ENCODE measurements at regions not wholly inside any gene's neighbourhood (a gene's known extent, or its start where the extent isn't known, plus 50 kb on each side); places are given as distances from the start of the nearest gene placed in this dataset.

GRCh38 chr2:67984600-67984999, 78.2 kb downstream of the C1D start:
- peaks cover 7% of the 10 kb centered on the region; the same call in 1 of the 3 replicates for H3K9me3 Mint-ChIP-seq
- Histone ChIP-seq H3K9me2 (ENCODE audit: insufficient read depth) (no peaks in the 10 kb centered on the region), H3K4me1 (ENCODE audit: insufficient read depth) (no peaks in the 10 kb centered on the region), H3K27ac (ENCODE audit: low read depth) (no peak overlapping the region), H3K4me3 (no peak overlapping the region), H3K79me2 (replicated peaks; ENCODE audit: insufficient read depth) (no peaks in the 10 kb centered on the region), H3F3A (replicated peaks; ENCODE audit: low read depth) (no peaks in the 10 kb centered on the region), H3K27me3 (ENCODE audit: insufficient read depth) (no peaks in the 10 kb centered on the region), H3K36me3 (ENCODE audit: insufficient read depth) (peaks cover 8% of the 10 kb centered on the region; the same call in 1 of the 2 replicates), H4K20me1 (replicated peaks; ENCODE audit: insufficient read depth) (no peaks in the 10 kb centered on the region), H3K4me2 (no peak overlapping the region), H2AFZ (no peak overlapping the region)
- H3K27ac Mint-ChIP-seq, result no peak overlapping the region
- no peak for TF ChIP-seq CTCF (conservative IDR thresholded peaks at IDR 0.05; ENCODE audit: low read depth in 2 of 2)
- no peak for TF ChIP-seq JUNB (IDR thresholded peaks at IDR 0.05; ENCODE audit: unreplicated experiment)
- TF ChIP-seq ZNF331 (CRISPR knock-in tag; IDR thresholded peaks at IDR 0.05; ENCODE audit: low read depth), result no peak
- TF ChIP-seq STAT1 (IDR thresholded peaks at IDR 0.05; ENCODE audit: unreplicated experiment), result no peak
- no peak for TF ChIP-seq ETS1 (IDR thresholded peaks at IDR 0.05)
- no peak for TF ChIP-seq NANOG (IDR thresholded peaks at IDR 0.05; ENCODE audit: borderline replicate concordance)
- no peak for TF ChIP-seq EZH2 (IDR thresholded peaks at IDR 0.05; ENCODE audit: low read depth, unreplicated experiment)
- no peak for TF ChIP-seq CREB1 (CRISPR knock-in tag; IDR thresholded peaks at IDR 0.05; ENCODE audit: low read depth)
- TF ChIP-seq EZH2phosphoT487 (IDR thresholded peaks at IDR 0.05; ENCODE audit: unreplicated experiment), result no peak
- DNase-seq (ENCODE audit: low spot score), result no peak
- H3K27me3 Mint-ChIP-seq (ENCODE audit: insufficient read depth, low read depth, poor library complexity), result no peaks in the 10 kb centered on the region
- peaks cover 4% of the 10 kb centered on the region for H3K36me3 Mint-ChIP-seq (ENCODE audit: low read depth)
- ATAC-seq, result no peak
- no peak overlapping the region for H3K4me3 Mint-ChIP-seq
- H3K4me1 Mint-ChIP-seq, result no peaks in the 10 kb centered on the region

GRCh38 chr2:67985586-67985985, 77.2 kb downstream of the C1D start:
- H3K27ac ChIP-seq (ENCODE audit: low read depth), result no peak overlapping the region
- peaks cover 4% of the 10 kb centered on the region for H3K36me3 Mint-ChIP-seq (ENCODE audit: low read depth)
- TF ChIP-seq ZNF331 (CRISPR knock-in tag; IDR thresholded peaks at IDR 0.05; ENCODE audit: low read depth) (no peak), ZNF462 (CRISPR knock-in tag; IDR thresholded peaks at IDR 0.05) (no peak), CREB1 (CRISPR knock-in tag; IDR thresholded peaks at IDR 0.05; ENCODE audit: low read depth) (no peak), ETS1 (IDR thresholded peaks at IDR 0.05) (no peak), EZH2 (IDR thresholded peaks at IDR 0.05; ENCODE audit: low read depth, unreplicated experiment) (no peak), POLR2AphosphoS5 (IDR thresholded peaks at IDR 0.05; ENCODE audit: low read depth) (no peak), JUNB (IDR thresholded peaks at IDR 0.05; ENCODE audit: unreplicated experiment) (no peak)

More at GRCh38 chr2:67985586-67985985, 77.2 kb downstream of the C1D start:
- H3K36me3 ChIP-seq (ENCODE audit: insufficient read depth), result peaks cover 3% of the 10 kb centered on the region; the same call in 1 of the 2 replicates
- no peak for DNase-seq (ENCODE audit: low spot score)
- H3K4me3 ChIP-seq, result no peak overlapping the region
- 0 out of 2 replicates have a peak, but pooled peaks cover 2% of the 10 kb centered on the region for H3K9me2 ChIP-seq (ENCODE audit: insufficient read depth)
- H4K20me1 ChIP-seq (replicated peaks; ENCODE audit: insufficient read depth), result no peaks in the 10 kb centered on the region
- no peaks in the 10 kb centered on the region for H3K79me2 ChIP-seq (replicated peaks; ENCODE audit: insufficient read depth)
- no peaks in the 10 kb centered on the region for H3K27me3 ChIP-seq (ENCODE audit: insufficient read depth)
- Mint-ChIP-seq H3K27ac (no peak overlapping the region), H3K4me1 (no peaks in the 10 kb centered on the region), H3K27me3 (ENCODE audit: insufficient read depth, low read depth, poor library complexity) (no peaks in the 10 kb centered on the region), H3K4me3 (no peak overlapping the region), H3K9me3 (peaks cover 7% of the 10 kb centered on the region; the same call in 1 of the 3 replicates)
- no peak overlapping the region for H3K4me2 ChIP-seq
- H3K4me1 ChIP-seq (ENCODE audit: insufficient read depth), result no peaks in the 10 kb centered on the region
- no peak for ATAC-seq
- H3F3A ChIP-seq (replicated peaks; ENCODE audit: low read depth), result no peaks in the 10 kb centered on the region
- H2AFZ ChIP-seq, result no peak overlapping the region
